Muscle layer of colon (tissue), 2 donors: ENCODE measurements at regions not wholly inside any gene's neighbourhood (a gene's known extent, or its start where the extent isn't known, plus 50 kb on each side); places are given as distances from the start of the nearest gene placed in this dataset.

ENCODE experiments used
- H3K27ac ChIP-seq: one replicate; pipeline ENCODE4 v1.7.0; 2013; ENCODE audit warnings: low read depth, mild to moderate bottlenecking, low read length, moderate library complexity
- H3K27me3 ChIP-seq, 2 donors: one replicate each; pipeline ENCODE4 v1.7.0; 2013; ENCODE audit warnings: low read length in 2 of 2, mild to moderate bottlenecking in 2 of 2; ENCODE audit not compliant: insufficient read depth in 2 of 2, control insufficient read depth in 1 of 2
- H3K36me3 ChIP-seq: one replicate; pipeline ENCODE4 v1.7.0; 2013; ENCODE audit warnings: mild to moderate bottlenecking, low read length; ENCODE audit not compliant: insufficient read depth
- H3K4me1 ChIP-seq: one replicate; pipeline ENCODE4 v1.7.0; 2013; ENCODE audit warnings: mild to moderate bottlenecking, low read length; ENCODE audit not compliant: insufficient read depth
- H3K4me3 ChIP-seq, 2 donors: one replicate each; pipeline ENCODE4 v1.7.0; 2013; ENCODE audit warnings: low read length in 2 of 2, low read depth in 1 of 2, mild to moderate bottlenecking in 1 of 2, moderate library complexity in 1 of 2
- H3K9ac ChIP-seq: one replicate; pipeline ENCODE4 v1.7.0; 2013; ENCODE audit warnings: low read length
- H3K9me3 ChIP-seq: one replicate; pipeline ENCODE4 v1.7.0; 2013; ENCODE audit warnings: mild to moderate bottlenecking, low read length
- donor health status: abdominal sarcoma.
- donor health status: Adenocarcinoma of cecum.

- Histone ChIP-seq H3K27ac (no peak overlapping the region), H3K4me1 (no peaks in the 10 kb centered on the region), H3K27me3 (no peaks in the 10 kb centered on the region), H3K36me3 (no peaks in the 10 kb centered on the region), H3K4me3 (no peak overlapping the region), H3K9me3 (no peaks in the 10 kb centered on the region), H3K9ac (no peak overlapping the region)
These were observed 133.9 kb upstream of the SOX9 start for GRCh38 chr17:71986886-71987285.

- Histone ChIP-seq H3K4me1 (no peaks in the 10 kb centered on the region), H3K27ac (no peak overlapping the region), H3K27me3 (no peaks in the 10 kb centered on the region), H3K9me3 (no peaks in the 10 kb centered on the region), H3K36me3 (no peaks in the 10 kb centered on the region), H3K4me3 (no peak overlapping the region), H3K9ac (no peak overlapping the region)
These were observed 133.2 kb upstream of the SOX9 start for GRCh38 chr17:71987634-71988033.

DNA sequence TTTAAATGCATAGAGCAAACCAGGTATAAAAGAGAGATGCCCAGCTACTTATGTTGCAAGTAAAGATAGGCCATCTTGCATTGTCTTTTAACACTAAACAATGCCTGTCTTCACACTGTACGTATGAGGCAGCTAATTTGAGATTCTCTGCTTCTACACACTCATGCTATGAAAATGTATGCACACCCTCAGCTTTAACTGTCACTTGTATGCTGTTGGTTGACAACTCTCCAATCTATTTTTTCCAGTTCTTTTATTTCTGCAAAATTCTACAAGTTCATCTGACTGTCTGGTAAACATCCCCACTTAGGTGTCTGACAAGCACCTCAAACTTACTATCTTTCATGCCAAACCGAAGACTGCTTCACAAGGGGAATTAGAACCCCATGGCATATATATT, 131.7 kb upstream of the SOX9 start:
- Histone ChIP-seq H3K9ac (no peak overlapping the region), H3K27me3 (peaks cover 0 to 5% of the 10 kb centered on the region in 2 donors), H3K4me1 (no peaks in the 10 kb centered on the region), H3K4me3 (no peak overlapping the region), H3K27ac (no peak overlapping the region), H3K36me3 (no peaks in the 10 kb centered on the region), H3K9me3 (no peaks in the 10 kb centered on the region)

DNA sequence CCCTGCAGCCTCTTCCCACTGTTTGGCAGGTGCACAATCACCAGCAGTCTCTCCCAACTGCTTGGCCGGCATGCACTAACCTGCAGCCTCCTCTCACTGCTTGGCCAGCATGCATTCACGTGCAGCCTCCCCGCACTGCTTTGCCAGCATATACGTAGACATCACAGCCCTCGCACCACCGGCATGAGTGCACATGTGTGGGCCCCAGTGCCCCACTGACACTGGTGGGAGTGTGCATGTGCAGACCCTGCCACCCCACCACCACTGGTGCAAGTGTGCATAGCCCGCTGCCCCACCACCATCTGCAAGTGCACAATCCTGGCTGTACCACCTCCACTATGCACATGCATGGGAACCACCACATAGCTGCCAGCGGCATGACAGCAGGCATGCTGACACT, 127.5 kb upstream of the SOX9 start:
- Histone ChIP-seq H3K36me3 (no peaks in the 10 kb centered on the region), H3K27ac (no peak overlapping the region), H3K9me3 (no peaks in the 10 kb centered on the region), H3K27me3 (peaks cover 0 to 5% of the 10 kb centered on the region in 2 donors), H3K4me3 (no peak overlapping the region), H3K9ac (no peak overlapping the region), H3K4me1 (no peaks in the 10 kb centered on the region)

DNA sequence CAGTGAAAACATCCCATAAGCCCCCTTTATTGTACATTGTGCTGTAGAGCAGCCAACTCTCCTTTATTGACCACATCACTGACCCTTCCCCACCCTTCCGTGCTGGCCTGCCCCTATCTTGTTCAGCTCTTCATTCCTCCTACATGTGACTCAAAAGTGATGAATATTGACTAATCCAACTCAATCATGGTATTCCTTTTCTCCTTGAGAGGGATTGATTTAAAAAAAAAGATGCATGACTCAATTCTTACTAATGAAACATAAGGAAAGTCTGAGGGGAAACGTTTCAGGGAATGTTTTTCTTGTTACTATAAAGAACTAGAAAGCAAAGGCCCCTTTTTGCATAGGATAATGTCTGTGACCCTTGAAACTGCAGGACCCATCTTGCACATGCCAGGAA, 125.2 kb upstream of the SOX9 start:
- Histone ChIP-seq H3K27ac (no peak overlapping the region), H3K4me1 (no peaks in the 10 kb centered on the region), H3K9ac (no peak overlapping the region), H3K4me3 (no peak overlapping the region), H3K36me3 (no peaks in the 10 kb centered on the region), H3K27me3 (peaks cover 0 to 5% of the 10 kb centered on the region in 2 donors), H3K9me3 (no peaks in the 10 kb centered on the region)

DNA sequence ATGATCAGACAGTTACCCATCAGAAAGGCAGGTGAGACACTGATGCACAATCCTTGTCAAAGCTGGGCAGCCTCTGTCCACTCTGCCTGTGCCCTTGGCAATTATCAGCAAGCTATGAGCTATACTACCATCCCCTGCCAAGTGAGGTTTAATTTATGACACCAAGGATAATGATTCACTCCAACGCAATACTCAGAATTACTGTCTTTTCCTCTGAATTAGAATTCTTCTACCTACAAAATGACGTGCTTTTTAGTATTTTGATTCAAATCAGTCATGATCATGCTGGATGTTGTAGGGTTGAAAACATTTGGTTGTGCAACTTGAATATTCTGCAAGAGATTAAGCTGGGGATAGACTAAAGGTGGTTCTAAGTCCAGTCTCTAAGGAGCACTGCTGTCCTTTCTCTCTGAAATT, 116.8 kb upstream of the SOX9 start:
- no peak overlapping the region for H3K27ac ChIP-seq
- no peaks in the 10 kb centered on the region for H3K9me3 ChIP-seq
- H3K4me1 ChIP-seq = no peaks in the 10 kb centered on the region
- H3K27me3 ChIP-seq = no peaks in the 10 kb centered on the region
- H3K9ac ChIP-seq = no peak overlapping the region
- no peak overlapping the region for H3K4me3 ChIP-seq
- no peaks in the 10 kb centered on the region for H3K36me3 ChIP-seq

GRCh38 chr17:72004611-72005331, 116.0 kb upstream of the SOX9 start:
- Histone ChIP-seq H3K36me3 (no peaks in the 10 kb centered on the region), H3K27me3 (no peaks in the 10 kb centered on the region), H3K4me3 (no peak overlapping the region), H3K27ac (no peak overlapping the region), H3K9me3 (no peaks in the 10 kb centered on the region), H3K9ac (no peak overlapping the region), H3K4me1 (no peaks in the 10 kb centered on the region)

DNA sequence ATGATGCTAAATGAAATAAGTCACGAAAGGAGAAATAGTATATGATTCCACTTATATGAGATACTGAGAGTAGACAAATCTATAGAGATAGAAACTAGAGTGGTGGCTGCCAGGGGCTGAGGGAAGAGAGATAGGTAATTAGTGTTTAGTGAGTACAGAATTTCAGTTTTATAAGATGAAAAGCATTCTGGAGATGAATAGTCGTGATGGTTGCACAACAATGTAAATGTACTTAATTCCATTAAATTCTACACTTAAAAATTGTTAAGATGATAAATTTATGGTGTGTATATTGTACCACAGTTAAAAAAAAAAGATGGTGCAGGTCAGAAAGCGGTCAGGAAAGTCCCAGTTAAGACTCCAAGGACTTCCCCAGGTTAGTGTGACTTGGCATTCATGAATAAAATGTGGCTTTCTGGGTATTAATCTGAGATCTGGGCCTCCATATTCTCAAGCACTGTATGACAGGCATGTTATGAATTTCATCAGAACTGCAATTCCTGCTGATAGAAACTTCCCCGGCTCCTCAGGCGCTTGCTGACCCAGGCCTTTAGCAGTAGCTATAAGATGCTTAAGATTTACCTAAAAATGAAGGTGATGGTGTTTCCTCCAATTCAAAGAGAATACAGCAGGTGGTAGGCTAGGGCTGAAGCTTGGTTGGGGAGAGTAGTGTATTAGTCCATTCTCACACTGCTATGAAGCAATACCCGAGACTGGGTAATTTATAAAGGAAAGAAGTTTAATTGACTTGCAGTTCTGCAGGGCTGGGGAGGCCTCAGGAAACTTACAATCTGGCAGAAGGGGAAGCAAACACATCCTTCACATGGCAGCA, 115.3 kb upstream of the SOX9 start:
- Histone ChIP-seq H3K36me3 (no peaks in the 10 kb centered on the region), H3K9me3 (no peaks in the 10 kb centered on the region), H3K9ac (no peak overlapping the region), H3K27ac (no peak overlapping the region), H3K4me1 (no peaks in the 10 kb centered on the region), H3K4me3 (no peak overlapping the region), H3K27me3 (no peaks in the 10 kb centered on the region)

DNA sequence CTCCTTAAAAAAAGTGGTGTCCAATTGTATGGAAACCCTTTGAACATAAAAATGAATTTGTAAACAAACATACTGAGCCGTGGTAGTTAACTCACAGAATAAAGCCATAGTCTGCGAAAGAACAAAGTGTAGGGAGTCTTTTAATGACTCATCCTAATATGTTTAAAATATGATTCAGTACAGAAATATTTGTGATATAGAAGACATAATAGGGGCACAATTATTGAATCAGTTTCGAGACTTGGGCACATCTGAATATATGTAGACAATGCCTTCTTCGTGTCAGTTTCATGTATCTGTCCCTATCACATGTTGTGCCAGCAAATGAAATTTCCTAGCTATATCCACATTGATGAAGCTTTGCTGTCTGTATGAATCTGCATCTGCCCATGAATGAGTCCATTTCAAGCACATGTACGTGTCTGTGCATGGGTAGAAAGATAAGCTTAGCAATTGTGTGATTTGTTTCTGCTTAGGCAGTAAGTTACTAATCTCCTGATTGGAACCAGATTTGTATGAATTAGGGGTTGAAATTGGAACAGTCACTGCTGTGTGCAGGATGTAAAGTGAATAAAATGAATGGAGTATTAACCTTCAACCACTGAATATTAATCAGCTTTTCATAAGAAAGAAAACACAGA, 112.5 kb upstream of the SOX9 start:
- Histone ChIP-seq H3K9me3 (no peaks in the 10 kb centered on the region), H3K4me3 (no peak overlapping the region), H3K27ac (no peak overlapping the region), H3K9ac (no peak overlapping the region), H3K27me3 (no peaks in the 10 kb centered on the region), H3K36me3 (no peaks in the 10 kb centered on the region), H3K4me1 (no peaks in the 10 kb centered on the region)

- H3K36me3 ChIP-seq = no peaks in the 10 kb centered on the region
- H3K27me3 ChIP-seq = no peaks in the 10 kb centered on the region
- no peak overlapping the region for H3K4me3 ChIP-seq
- H3K9me3 ChIP-seq = no peaks in the 10 kb centered on the region
- H3K27ac ChIP-seq = no peak overlapping the region
- no peaks in the 10 kb centered on the region for H3K4me1 ChIP-seq
- no peak overlapping the region for H3K9ac ChIP-seq
These were observed 109.3 kb upstream of the SOX9 start for GRCh38 chr17:72011561-72011960.

DNA sequence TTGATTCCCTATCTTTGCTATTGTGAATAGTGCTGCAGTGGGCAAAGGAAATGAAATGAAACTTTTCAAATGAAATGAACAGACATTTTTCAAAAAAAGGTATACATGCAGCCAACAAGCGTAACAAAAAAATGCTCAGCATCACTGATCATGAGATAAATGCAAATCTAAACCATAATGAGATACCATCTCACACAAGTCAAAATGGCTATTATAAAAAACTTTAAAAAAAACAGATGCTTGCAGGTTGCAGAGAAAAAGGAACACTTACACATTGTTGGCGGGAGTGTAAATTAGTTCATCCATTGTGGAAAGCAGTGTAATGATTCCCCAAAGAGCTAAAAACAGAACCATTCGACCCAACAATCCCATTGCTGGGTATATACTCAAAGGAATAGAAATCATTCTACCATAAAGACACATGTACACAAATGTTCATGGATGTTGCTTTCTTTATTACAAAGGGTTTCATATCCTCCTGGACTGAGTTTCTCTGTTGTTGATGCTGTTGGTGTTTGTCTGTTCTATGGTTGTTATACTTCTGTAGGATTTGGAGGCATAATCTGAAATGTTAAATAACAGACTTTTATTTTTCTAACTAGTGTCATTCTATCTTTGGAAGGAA, 99.3 kb upstream of the SOX9 start:
- no peaks in the 10 kb centered on the region for H3K9me3 ChIP-seq
- H3K4me3 ChIP-seq = no peak overlapping the region
- no peak overlapping the region for H3K27ac ChIP-seq
- H3K4me1 ChIP-seq = no peaks in the 10 kb centered on the region
- no peak overlapping the region for H3K9ac ChIP-seq
- H3K27me3 ChIP-seq = no peaks in the 10 kb centered on the region
- H3K36me3 ChIP-seq = no peaks in the 10 kb centered on the region
